EH (cell line): ENCODE measurements at regions not wholly inside any gene's neighbourhood (a gene's known extent, or its start where the extent isn't known, plus 50 kb on each side); places are given as distances from the start of the nearest gene placed in this dataset.

ENCODE experiments used
- DNase-seq: peaks from one replicate; pipeline ENCODE4 v3.0.0-alpha.2; 2015; ENCODE audit warnings: low read depth

GRCh38 chr2:220985561-220985960, 586.5 kb downstream of the EPHA4 start:
- DNase-seq: no peak

- DNase-seq: no peak
Measured at GRCh38 chr2:220987839-220988238, 584.3 kb downstream of the EPHA4 start.

GRCh38 chr2:220991972-220992371, 580.1 kb downstream of the EPHA4 start:
- DNase-seq: no peak

- DNase-seq: peak; percentile 8
Measured at GRCh38 chr2:220994846-220995245, 577.3 kb downstream of the EPHA4 start.

- no peak for DNase-seq
Measured at GRCh38 chr2:220995581-220995980, 576.5 kb downstream of the EPHA4 start.

GRCh38 chr2:220998156-220998555, 573.9 kb downstream of the EPHA4 start:
- DNase-seq: no peak

GRCh38 chr2:220999356-220999755, 572.7 kb downstream of the EPHA4 start:
- DNase-seq: no peak

GRCh38 chr2:221001381-221001801, 570.7 kb downstream of the EPHA4 start:
- no peak for DNase-seq

GRCh38 chr2:221002101-221002685, 569.9 kb downstream of the EPHA4 start:
- DNase-seq: no peak

- no peak for DNase-seq
Measured at GRCh38 chr2:221005338-221005737, 566.8 kb downstream of the EPHA4 start.

GRCh38 chr2:221006084-221006483, 566.0 kb downstream of the EPHA4 start:
- DNase-seq: no peak

- DNase-seq: no peak
Measured at GRCh38 chr2:221016551-221016950, 555.6 kb downstream of the EPHA4 start.

- DNase-seq: no peak
Measured at GRCh38 chr2:221018262-221018661, 553.8 kb downstream of the EPHA4 start.

- no peak for DNase-seq
Measured at GRCh38 chr2:221019668-221020067, 552.4 kb downstream of the EPHA4 start.

GRCh38 chr2:221022554-221022953, 549.5 kb downstream of the EPHA4 start:
- DNase-seq: no peak

- no peak for DNase-seq
Measured at GRCh38 chr2:221025398-221025797, 546.7 kb downstream of the EPHA4 start.

GRCh38 chr2:221034026-221034701, 537.9 kb downstream of the EPHA4 start:
- no peak for DNase-seq

- no peak for DNase-seq
Measured at GRCh38 chr2:221034973-221035372, 537.1 kb downstream of the EPHA4 start.

GRCh38 chr2:221042926-221043325, 529.2 kb downstream of the EPHA4 start:
- no peak for DNase-seq

- DNase-seq: no peak
Measured at GRCh38 chr2:221044781-221045180, 527.3 kb downstream of the EPHA4 start.

- no peak for DNase-seq
Measured at GRCh38 chr2:221050020-221050795, 521.9 kb downstream of the EPHA4 start.

GRCh38 chr2:221051162-221051561, 520.9 kb downstream of the EPHA4 start:
- DNase-seq: no peak

- peak; percentile 67 for DNase-seq
Measured at GRCh38 chr2:221060376-221060775, 511.7 kb downstream of the EPHA4 start.
